H1 (cell line): ENCODE measurements at regions not wholly inside any gene's neighbourhood (a gene's known extent, or its start where the extent isn't known, plus 50 kb on each side); places are given as distances from the start of the nearest gene placed in this dataset.

Experiments
- CTCF ChIA-PET: fragments of 300-600 bp; sonication (Branson Sonifier 250); formaldehyde crosslinking; loops from one replicate; lab custom pipeline; 2021; ENCODE audit not compliant: partially characterized antibody; lab: Charles Lee
- POLR2A ChIA-PET: fragments of 300-600 bp; sonication (Branson Sonifier 250); formaldehyde crosslinking; loops from one replicate; lab custom pipeline; 2021; ENCODE audit warnings: inconsistent platforms; ENCODE audit not compliant: partially characterized antibody; lab: Charles Lee
- DNase-seq, 2 experiments: peaks; one replicate each; pipeline versions ENCODE4 v3.0.0 to v3.0.0-alpha.2; 2010 to 2022; ENCODE audit warnings: low spot score in 2 of 2, low read depth in 1 of 2, mixed read lengths in 1 of 2
- FAIRE-seq: peaks from 2 replicates; lab custom pipeline; 2011; peaks lifted over from hg19 to GRCh38; lab: Jason Lieb, UNC
- H2AFZ ChIP-seq: 2 replicates; pipeline ENCODE4 v1.8.1; 2012; ENCODE audit warnings: low read length, inconsistent platforms
- H2AK5ac ChIP-seq: 2 replicates; pipeline ENCODE4 v1.6.1; 2013; ENCODE audit warnings: low read depth, low read length
- H2BK120ac ChIP-seq: replicated peaks from 2 replicates; pipeline ENCODE3; 2013; ENCODE audit warnings: low read depth, low read length, inconsistent platforms
- H2BK12ac ChIP-seq: 2 replicates; pipeline ENCODE4 v1.6.1; 2013; ENCODE audit warnings: low read depth, low read length
- H2BK15ac ChIP-seq: 2 replicates; pipeline ENCODE4 v1.6.1; 2013; ENCODE audit warnings: low read length
- H2BK20ac ChIP-seq: 2 replicates; pipeline ENCODE4 v1.6.1; 2013; ENCODE audit warnings: low read length
- H2BK5ac ChIP-seq: 2 replicates; pipeline ENCODE4 v1.6.1; 2013; ENCODE audit warnings: low read depth, low read length
- H3K14ac ChIP-seq: 2 replicates; pipeline ENCODE4 v1.6.1; 2013; ENCODE audit warnings: inconsistent platforms; ENCODE audit not compliant: insufficient read length
- H3K18ac ChIP-seq: 2 replicates; pipeline ENCODE4 v1.6.1; 2013; ENCODE audit warnings: low read length; ENCODE audit errors: extremely low read depth
- H3K23ac ChIP-seq: 2 replicates; pipeline ENCODE4 v1.6.1; 2013; ENCODE audit warnings: inconsistent platforms; ENCODE audit not compliant: insufficient read length
- H3K23me2 ChIP-seq: 2 replicates; pipeline ENCODE4 v1.6.1; 2013; ENCODE audit warnings: low read depth, low read length
- H3K27ac ChIP-seq: 2 replicates; pipeline ENCODE4 v1.6.1; 2011; ENCODE audit warnings: low read depth, low read length, inconsistent platforms
- H3K27me3 ChIP-seq, 4 experiments: replicated peaks in 1 of 4; 1 replicate in 1 of 4; 2 replicates in 3 of 4; pipeline versions ENCODE4 v1.6.1 to v1.8.1; 2011 to 2013; ENCODE audit warnings: low read length in 3 of 4, mild to moderate bottlenecking in 3 of 4, inconsistent platforms in 2 of 4, mixed read lengths in 2 of 4, moderate library complexity in 1 of 4; ENCODE audit not compliant: control insufficient read depth in 3 of 4, insufficient read depth in 3 of 4; ENCODE audit errors: extremely low read depth in 1 of 4
- H3K36me3 ChIP-seq, 4 experiments: 2 replicates each; pipeline versions ENCODE4 v1.6.1 to v1.8.1; 2011 to 2013; ENCODE audit warnings: mild to moderate bottlenecking in 4 of 4, low read length in 3 of 4, moderate library complexity in 2 of 4, control low read depth in 1 of 4, inconsistent platforms in 1 of 4; ENCODE audit not compliant: insufficient read depth in 4 of 4, control insufficient read depth in 2 of 4
- H3K4ac ChIP-seq: replicated peaks from 2 replicates; pipeline ENCODE3; 2013; ENCODE audit warnings: low read length, low read depth, mixed read lengths, inconsistent platforms; ENCODE audit not compliant: insufficient read length
- H3K4me1 ChIP-seq, 4 experiments: replicated peaks in 1 of 4; 1 replicate in 1 of 4; 2 replicates in 3 of 4; pipeline versions ENCODE4 v1.6.1 to v1.8.1; 2011 to 2013; ENCODE audit warnings: low read length in 3 of 4, inconsistent platforms in 2 of 4, mixed read lengths in 1 of 4; ENCODE audit not compliant: insufficient read depth in 4 of 4, control insufficient read depth in 3 of 4
- H3K4me2 ChIP-seq, 2 experiments: 2 replicates each; pipeline versions ENCODE4 v1.6.1 to v1.8.1; 2011 to 2013; ENCODE audit warnings: low read depth in 2 of 2, low read length in 2 of 2, control low read depth in 1 of 2, inconsistent platforms in 1 of 2, mild to moderate bottlenecking in 1 of 2; ENCODE audit not compliant: insufficient read depth in 1 of 2
- H3K4me3 ChIP-seq, 4 experiments: fragments of 200-600, 300-600 bp in 1 of 4; sonication (generic), shearing (Covaris generic), sonication (Bioruptor Twin) in 1 of 4; 2 replicates each; pipeline versions ENCODE4 v1.5.1 to v1.8.1; 2011 to 2016; ENCODE audit warnings: low read length in 4 of 4, low read depth in 3 of 4, control low read depth in 2 of 4, inconsistent platforms in 2 of 4, mild to moderate bottlenecking in 2 of 4, mixed read lengths in 1 of 4, moderate library complexity in 1 of 4; ENCODE audit not compliant: insufficient read depth in 2 of 4; ENCODE audit errors: extremely low read depth in 1 of 4
- H3K56ac ChIP-seq: replicated peaks from 2 replicates; pipeline ENCODE3; 2013; ENCODE audit warnings: low read depth, mild to moderate bottlenecking, mixed read lengths, low read length, inconsistent platforms; ENCODE audit not compliant: insufficient read length
- H3K79me1 ChIP-seq: 2 replicates; pipeline ENCODE4 v1.6.1; 2013; ENCODE audit warnings: low read depth, low read length, control low read depth
- H3K79me2 ChIP-seq, 2 experiments: 2 replicates each; pipeline versions ENCODE4 v1.6.1 to v1.8.1; 2012 to 2013; ENCODE audit warnings: low read length in 2 of 2, mild to moderate bottlenecking in 2 of 2, inconsistent platforms in 1 of 2; ENCODE audit not compliant: insufficient read depth in 2 of 2, control insufficient read depth in 1 of 2
- H3K9ac ChIP-seq, 4 experiments: replicated peaks in 1 of 4; 1 replicate in 1 of 4; 2 replicates in 3 of 4; pipeline versions ENCODE4 v1.6.1 to v1.8.1; 2011 to 2013; ENCODE audit warnings: low read depth in 3 of 4, low read length in 3 of 4, control low read depth in 2 of 4, mild to moderate bottlenecking in 2 of 4, moderate library complexity in 2 of 4, inconsistent platforms in 1 of 4; ENCODE audit errors: extremely low read depth in 1 of 4
- H3K9me3 ChIP-seq, 2 experiments: 2 replicates each; pipeline versions ENCODE4 v1.6.1 to v1.8.1; 2012 to 2013; ENCODE audit warnings: mild to moderate bottlenecking in 2 of 2, moderate library complexity in 2 of 2, control low read depth in 1 of 2, inconsistent platforms in 1 of 2, low read depth in 1 of 2, low read length in 1 of 2, mixed read lengths in 1 of 2; ENCODE audit not compliant: insufficient read depth in 2 of 2
- H4K20me1 ChIP-seq, 2 experiments: replicated peaks in 1 of 2; 2 replicates each; pipeline versions ENCODE3 to v1.8.1; 2011 to 2013; ENCODE audit warnings: inconsistent platforms in 2 of 2, low read length in 2 of 2, mild to moderate bottlenecking in 1 of 2; ENCODE audit not compliant: insufficient read depth in 2 of 2, control insufficient read depth in 1 of 2
- H4K5ac ChIP-seq: 2 replicates; pipeline ENCODE4 v1.6.1; 2013; ENCODE audit warnings: low read length, low read depth, mixed read lengths, inconsistent platforms; ENCODE audit not compliant: insufficient read length
- H4K8ac ChIP-seq: 2 replicates; pipeline ENCODE4 v1.8.0; 2013; ENCODE audit warnings: mild to moderate bottlenecking, moderate library complexity, low read length, inconsistent platforms; ENCODE audit not compliant: insufficient read depth; ENCODE audit errors: extremely low read depth
- H4K91ac ChIP-seq: replicated peaks from 2 replicates; pipeline ENCODE3; 2013; ENCODE audit warnings: low read length, mixed read lengths, inconsistent platforms; ENCODE audit not compliant: insufficient read length
- CTCF ChIP-seq, 3 experiments: IDR thresholded peaks; 1 replicate in 2 of 3; 2 replicates in 1 of 3; pipeline versions ENCODE4 v1.5.1 to v1.6.1; 2011; ENCODE audit warnings: low read length in 3 of 3, mild to moderate bottlenecking in 3 of 3, inconsistent platforms in 2 of 3, low read depth in 1 of 3, moderate library complexity in 1 of 3; ENCODE audit not compliant: insufficient read depth in 1 of 3; ENCODE audit errors: control extremely low read depth in 1 of 3
- RAD21 ChIP-seq, 2 experiments: IDR thresholded peaks in 1 of 2; conservative IDR thresholded peaks in 1 of 2; 2 replicates each; pipeline ENCODE4 v1.6.1; 2011; ENCODE audit warnings: low read depth in 2 of 2, low read length in 2 of 2, improper control_type of control experiment in 1 of 2, inconsistent platforms in 1 of 2, mild to moderate bottlenecking in 1 of 2, moderate library complexity in 1 of 2
- TBP ChIP-seq: IDR thresholded peaks from 2 replicates; pipeline ENCODE4 v1.6.1; 2011; ENCODE audit warnings: low read depth, low read length, improper control_type of control experiment
- WGBS, 2 experiments: shearing (Covaris generic) in 1 of 2; methylation state at CpG; one replicate each; pipeline versions ENCODE4 v1.1.6 to v1.1.7; 2013 to 2015; ENCODE audit warnings: low lambda C conversion rate in 2 of 2, mixed read lengths in 2 of 2, inconsistent platforms in 1 of 2, low coverage in 1 of 2, missing lambda C conversion rate in 1 of 2; ENCODE audit not compliant: insufficient replicate concordance in 2 of 2, insufficient coverage in 1 of 2, insufficient read length in 1 of 2; ENCODE audit errors: extremely low coverage in 1 of 2, missing lambda C conversion rate in 1 of 2; 5-methylcytosine and 5-hydroxymethylcytosine counted together

- no peaks in the 10 kb centered on the region for H3K79me2 ChIP-seq
- no peak overlapping the region for H2BK12ac ChIP-seq
- no peaks in the 10 kb centered on the region for H3K4me1 ChIP-seq
- no peak overlapping the region for H4K91ac ChIP-seq
- 54% methylated on average over 2 of the region's 2 CpGs; no CpG with 5 or more reads in 1 of the 2 experiments for WGBS, 2 experiments
- peak in 2 of 3 experiments; percentile 35 to 47; a peak in 2 of 4 replicates for TF ChIP-seq CTCF (IDR thresholded peaks at IDR 0.05; ENCODE audit: control extremely low read depth in 1 of 3, insufficient read depth in 1 of 3, low read depth in 1 of 3, low read length in 3 of 3)
- TF ChIP-seq RAD21 (IDR thresholded peaks at IDR 0.05 in 1 of 2, conservative IDR thresholded peaks at IDR 0.05 in 1 of 2; ENCODE audit: low read depth in 2 of 2, low read length in 2 of 2): peak; percentile 80 to 83
- no peak for TF ChIP-seq TBP
- H3K23ac ChIP-seq: no peak overlapping the region
- no peak overlapping the region for H4K8ac ChIP-seq
- H2AK5ac ChIP-seq: no peak overlapping the region
- no peak overlapping the region for H3K27ac ChIP-seq
- H2BK15ac ChIP-seq: no peak overlapping the region
- H3K36me3 ChIP-seq: no peaks in the 10 kb centered on the region
- no peaks in the 10 kb centered on the region for H4K20me1 ChIP-seq
- H3K14ac ChIP-seq: no peak overlapping the region
- H2BK120ac ChIP-seq: no peak overlapping the region
- no peak overlapping the region for H4K5ac ChIP-seq
- no peaks in the 10 kb centered on the region for H3K9me3 ChIP-seq
- ChIA-PET POLR2A (no interaction called here), CTCF (interaction anchor here (1.2 to 2.2 kb wide), 5 partner anchors 9 to 805 kb away, joined by 3 to 15 read pairs (median 4); no protein-coding TSS in a partner anchor)
- no peak overlapping the region for H3K18ac ChIP-seq
- FAIRE-seq (no peak), DNase-seq (no peak)
- H2AFZ ChIP-seq: no peak overlapping the region
- no peak overlapping the region for H3K4me3 ChIP-seq
- H3K27me3 ChIP-seq: no peaks in the 10 kb centered on the region
- no peak overlapping the region for H2BK5ac ChIP-seq
- H3K4me2 ChIP-seq: no peak overlapping the region
- H3K56ac ChIP-seq: no peak overlapping the region
- no peak overlapping the region for H2BK20ac ChIP-seq
- no peaks in the 10 kb centered on the region for H3K23me2 ChIP-seq
- H3K4ac ChIP-seq: no peak overlapping the region
- no peaks in the 10 kb centered on the region for H3K79me1 ChIP-seq
- H3K9ac ChIP-seq: no peak overlapping the region
These were observed 490.2 kb upstream of the RORB start for GRCh38 chr9:74006935-74007334.
